ENCODE measurements at regions not wholly inside any gene's neighbourhood (a gene's known extent, or its start where the extent isn't known, plus 50 kb on each side); places are given as distances from the start of the nearest gene placed in this dataset.

DNA sequence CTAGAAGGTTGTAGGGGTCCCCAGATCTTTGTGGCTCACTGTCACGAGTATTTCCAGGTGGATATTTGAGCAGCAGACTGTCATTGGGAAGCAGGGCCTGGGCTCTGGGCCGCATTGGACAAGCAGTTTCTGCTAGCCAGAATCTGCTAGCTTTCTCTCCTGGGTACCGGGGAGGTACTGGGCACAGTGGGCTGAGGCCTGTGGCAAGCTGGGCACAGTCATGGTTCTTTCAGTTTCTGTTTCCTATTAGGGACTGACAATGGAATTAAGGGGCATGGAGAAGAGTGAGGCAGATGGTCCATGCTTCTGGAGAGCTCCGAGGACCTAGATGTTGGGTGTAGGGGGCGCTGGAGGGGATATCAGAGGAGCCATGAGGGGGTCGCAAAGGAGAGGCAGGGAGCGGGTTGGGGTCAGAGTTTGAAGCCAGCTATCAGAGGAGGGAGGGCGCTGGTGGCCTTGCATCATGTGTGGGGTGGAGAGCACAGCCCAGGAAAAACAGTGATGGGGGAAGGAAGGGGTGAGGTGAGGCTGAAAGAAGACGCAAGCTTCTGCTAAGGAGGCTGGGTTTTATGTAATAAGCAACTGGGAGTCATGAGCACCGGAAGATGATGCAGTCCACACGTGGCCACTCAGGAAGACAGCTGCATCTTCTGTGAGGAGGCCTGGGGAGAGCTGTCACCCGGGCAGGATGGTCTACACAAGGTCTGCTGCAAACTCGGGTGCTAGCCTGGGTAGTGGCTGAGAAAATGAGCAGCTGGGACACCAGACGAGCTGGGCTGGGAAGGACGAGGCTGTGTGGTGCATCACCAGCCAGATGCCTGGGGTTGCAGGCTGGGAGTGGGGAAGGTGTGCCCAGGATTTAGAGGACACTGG, 72.7 kb downstream of the IER5 start:
- no peak overlapping the region for H4K91ac ChIP-seq (ENCODE audit: insufficient read depth, low read depth, low read length)
- H2BK5ac ChIP-seq (ENCODE audit: low read depth, low read length, poor library complexity, severe bottlenecking), result no peak overlapping the region
- H3K23ac ChIP-seq (ENCODE audit: low read depth, low read length), result no peak overlapping the region
- H2AFZ ChIP-seq (replicated peaks; ENCODE audit: low read length, poor library complexity), result peak overlapping the region; percentile 47
- H3K56ac ChIP-seq (ENCODE audit: extremely low read depth, insufficient read depth, low read length), result no peak overlapping the region
- peaks cover 10% of the 10 kb centered on the region for H3K9me1 ChIP-seq (ENCODE audit: insufficient read depth, low read length)
- H2AK9ac ChIP-seq (replicated peaks; ENCODE audit: low read depth, low read length, poor library complexity), result no peak overlapping the region
- dilution Hi-C loops (cut with HindIII; ENCODE audit: low sequenced_read_pairs, unreplicated experiment) (no loop called here), in situ Hi-C loops (cut with MboI; ENCODE audit: low sequenced_read_pairs) (loop anchor here (25.0 kb wide), 1 partner anchor 899 kb away; no protein-coding TSS in a partner anchor), intact Hi-C loops (cut with micrococcal nuclease) (no loop called here)
- H2AK5ac ChIP-seq (ENCODE audit: low read depth, low read length), result no peak overlapping the region
- H3K27ac ChIP-seq (ENCODE audit: insufficient read depth, low read length), result no peak overlapping the region
- H4K5ac ChIP-seq (ENCODE audit: low read depth, low read length), result 0 out of 2 replicates have a peak overlapping the region, but pooled peaks have one; percentile 48
- H3K9me3 ChIP-seq (ENCODE audit: control insufficient read depth, insufficient read depth, low read length), result peaks cover 8% of the 10 kb centered on the region; the same call in 1 of the 2 replicates
- H3K14ac ChIP-seq (replicated peaks; ENCODE audit: low read depth, low read length), result no peak overlapping the region
- 0 out of 4 replicates have a peak overlapping the region, but pooled peaks of 1 of the 2 experiments have one; percentile 10 for H4K8ac ChIP-seq (ENCODE audit: low read depth in 2 of 2, low read length in 2 of 2)
- no peak overlapping the region for H2BK20ac ChIP-seq (ENCODE audit: low read depth, low read length)
- no peak overlapping the region for H3K4me3 ChIP-seq (ENCODE audit: insufficient read depth, low read depth, low read length)
- ATAC-seq (ENCODE audit: low read depth) (no peak; the same call in 1 of the 2 replicates), DNase-seq (peak; percentile 42)
- H3K4me1 ChIP-seq (ENCODE audit: control insufficient read depth, insufficient read depth, low read length), result peaks cover 5% of the 10 kb centered on the region
- H3K4ac ChIP-seq (ENCODE audit: low read depth, low read length), result no peak overlapping the region
- no peak overlapping the region for H2BK120ac ChIP-seq (ENCODE audit: low read depth, low read length)
- POLR2A ChIA-PET (ENCODE audit: unreplicated experiment), result no interaction called here
- no peak overlapping the region; the same call in 1 of the 2 replicates for H3K4me2 ChIP-seq (ENCODE audit: low read depth, low read length)
- H3K27me3 ChIP-seq (ENCODE audit: control insufficient read depth, insufficient read depth, low read length), result no peaks in the 10 kb centered on the region
- BruUV-seq (replicated peaks), result no TSS peak
- no peaks in the 10 kb centered on the region for H4K20me1 ChIP-seq (ENCODE audit: insufficient read depth, low read length)
- no peak for TF ChIP-seq RAD21 (IDR thresholded peaks at IDR 0.05; ENCODE audit: low read length)
- TF ChIP-seq, protein P1, sequence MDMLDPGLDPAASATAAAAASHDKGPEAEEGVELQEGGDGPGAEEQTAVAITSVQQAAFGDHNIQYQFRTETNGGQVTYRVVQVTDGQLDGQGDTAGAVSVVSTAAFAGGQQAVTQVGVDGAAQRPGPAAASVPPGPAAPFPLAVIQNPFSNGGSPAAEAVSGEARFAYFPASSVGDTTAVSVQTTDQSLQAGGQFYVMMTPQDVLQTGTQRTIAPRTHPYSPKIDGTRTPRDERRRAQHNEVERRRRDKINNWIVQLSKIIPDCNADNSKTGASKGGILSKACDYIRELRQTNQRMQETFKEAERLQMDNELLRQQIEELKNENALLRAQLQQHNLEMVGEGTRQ (IDR thresholded peaks at IDR 0.05; ENCODE audit: low read depth, low read length), result peak; percentile 66; the same call in 1 of the 2 replicates
- no peak overlapping the region for H3K18ac ChIP-seq (ENCODE audit: low read depth, low read length)
- no peak overlapping the region for H2BK15ac ChIP-seq (ENCODE audit: low read depth, low read length)
- H3K9ac ChIP-seq (ENCODE audit: low read depth, low read length), result no peak overlapping the region
- WGBS, 2 experiments (ENCODE audit: extremely low coverage in 2 of 2, insufficient read length in 1 of 2), result 77% methylated on average over 10 of the region's 15 CpGs; no CpG with 5 or more reads in 1 of the 2 experiments
- CTCF ChIA-PET, result no interaction called here
- H3K36me3 ChIP-seq (ENCODE audit: control insufficient read depth, insufficient read depth, low read length), result no peaks in the 10 kb centered on the region
- H3K79me1 ChIP-seq (ENCODE audit: low read depth in 1 of 2, low read length in 2 of 2), result no peaks in the 10 kb centered on the region

All from IMR-90 (cell line).